ENCODE measurements at regions not wholly inside any gene's neighbourhood (a gene's known extent, or its start where the extent isn't known, plus 50 kb on each side); places are given as distances from the start of the nearest gene placed in this dataset.

DNA sequence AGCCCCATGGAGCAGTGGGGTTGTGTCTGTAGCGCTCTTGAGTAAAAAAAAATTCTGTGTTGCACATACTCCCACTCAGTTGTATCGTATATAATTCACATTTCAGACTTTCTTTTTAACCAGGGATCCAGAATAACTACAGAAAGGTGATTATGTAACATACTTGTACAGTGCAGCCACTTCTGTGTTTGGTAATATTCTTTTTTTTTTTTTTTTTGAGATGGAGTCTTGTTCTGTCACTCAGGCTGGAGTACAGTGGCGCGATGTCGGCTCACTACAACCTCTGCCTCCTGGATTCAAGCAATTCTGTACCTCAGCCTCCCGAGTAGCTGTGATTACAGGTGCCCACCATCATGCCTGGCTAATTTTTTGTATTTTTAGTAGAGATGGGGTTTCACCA, 82.4 kb upstream of the MACF1 start:
- Histone ChIP-seq H3K27me3 (replicated peaks; ENCODE audit: control insufficient read depth, insufficient read depth, low read length, poor library complexity, severe bottlenecking) (no peaks in the 10 kb centered on the region), H3K9me3 (ENCODE audit: control insufficient read depth, low read length) (no peaks in the 10 kb centered on the region), H3K4me3 (ENCODE audit: insufficient read depth, low read depth, low read length, poor library complexity, severe bottlenecking) (no peak overlapping the region), H3K4me1 (ENCODE audit: control insufficient read depth, insufficient read depth, low read length, poor library complexity, severe bottlenecking) (no peaks in the 10 kb centered on the region), H3K27ac (ENCODE audit: insufficient read depth, low read length, poor library complexity, severe bottlenecking) (no peak overlapping the region), H3K36me3 (ENCODE audit: control insufficient read depth, insufficient read depth, low read length) (no peaks in the 10 kb centered on the region)
- no peak for DNase-seq

DNA sequence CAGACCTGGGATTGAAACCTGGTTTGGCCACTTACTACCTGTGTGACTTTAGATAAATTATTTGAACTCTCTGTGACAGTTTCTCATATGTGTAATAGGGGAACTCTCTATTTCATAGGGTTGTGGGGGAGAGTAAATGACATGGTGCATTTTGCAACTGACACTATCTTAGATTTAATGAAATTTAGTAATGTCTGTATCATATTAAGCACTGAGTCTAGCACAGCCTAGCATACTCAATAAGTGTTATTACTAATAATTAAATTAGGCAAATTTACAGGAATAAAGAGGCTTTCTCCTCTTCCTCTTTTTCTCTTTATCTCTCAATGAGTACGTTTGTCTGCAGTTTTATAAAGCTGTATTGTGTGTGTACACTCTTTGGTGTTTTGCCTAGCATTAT, 80.2 kb upstream of the MACF1 start:
- Histone ChIP-seq H3K27me3 (replicated peaks; ENCODE audit: control insufficient read depth, insufficient read depth, low read length, poor library complexity, severe bottlenecking) (no peaks in the 10 kb centered on the region), H3K9me3 (ENCODE audit: control insufficient read depth, low read length) (no peaks in the 10 kb centered on the region), H3K27ac (ENCODE audit: insufficient read depth, low read length, poor library complexity, severe bottlenecking) (no peak overlapping the region), H3K4me3 (ENCODE audit: insufficient read depth, low read depth, low read length, poor library complexity, severe bottlenecking) (no peak overlapping the region), H3K4me1 (ENCODE audit: control insufficient read depth, insufficient read depth, low read length, poor library complexity, severe bottlenecking) (no peaks in the 10 kb centered on the region), H3K36me3 (ENCODE audit: control insufficient read depth, insufficient read depth, low read length) (no peaks in the 10 kb centered on the region)
- DNase-seq, result no peak

DNA sequence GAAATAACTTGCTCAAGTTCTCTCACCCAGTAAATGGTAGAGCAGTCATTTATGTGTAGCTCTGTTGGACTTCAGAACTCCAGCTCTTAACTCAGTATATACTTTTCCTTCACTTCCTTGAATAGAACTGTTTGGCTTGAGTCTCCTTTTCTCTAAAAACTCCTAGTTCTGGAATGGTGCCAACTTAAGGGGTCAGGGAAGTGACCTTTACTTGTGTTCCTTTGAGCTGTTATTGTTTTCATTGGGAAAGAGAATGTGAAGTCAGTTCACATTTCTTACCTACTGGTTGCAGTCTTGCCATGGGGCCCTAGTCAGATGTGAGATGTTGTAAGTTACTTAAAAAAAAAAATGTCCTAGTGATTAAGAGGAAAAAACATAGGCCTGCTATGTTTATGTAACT, 77.0 kb upstream of the MACF1 start:
- Histone ChIP-seq H3K4me3 (ENCODE audit: insufficient read depth, low read depth, low read length, poor library complexity, severe bottlenecking) (no peak overlapping the region), H3K27me3 (replicated peaks; ENCODE audit: control insufficient read depth, insufficient read depth, low read length, poor library complexity, severe bottlenecking) (no peaks in the 10 kb centered on the region), H3K27ac (ENCODE audit: insufficient read depth, low read length, poor library complexity, severe bottlenecking) (no peak overlapping the region), H3K36me3 (ENCODE audit: control insufficient read depth, insufficient read depth, low read length) (no peaks in the 10 kb centered on the region), H3K9me3 (ENCODE audit: control insufficient read depth, low read length) (no peaks in the 10 kb centered on the region), H3K4me1 (ENCODE audit: control insufficient read depth, insufficient read depth, low read length, poor library complexity, severe bottlenecking) (no peaks in the 10 kb centered on the region)
- no peak for DNase-seq

DNA sequence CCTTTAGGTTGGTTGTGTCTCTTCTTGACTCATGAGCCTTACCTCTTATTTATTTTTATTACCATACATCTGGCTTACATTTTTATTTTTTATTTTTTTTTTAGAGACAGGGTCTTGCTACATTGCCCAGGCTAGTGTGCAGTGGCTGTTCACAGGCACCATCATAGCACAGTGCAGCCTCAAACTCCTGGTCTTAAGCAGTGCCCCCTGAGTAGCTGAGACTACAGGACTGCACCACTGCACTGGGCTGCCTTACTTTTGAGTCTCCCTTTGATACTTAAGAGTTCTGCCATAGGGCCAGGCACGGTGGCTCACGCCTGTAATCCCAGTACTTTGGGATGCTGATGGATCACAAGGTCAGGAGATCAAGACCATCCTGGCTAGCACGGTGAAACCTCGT, 76.4 kb upstream of the MACF1 start:
- Histone ChIP-seq H3K27me3 (replicated peaks; ENCODE audit: control insufficient read depth, insufficient read depth, low read length, poor library complexity, severe bottlenecking) (no peaks in the 10 kb centered on the region), H3K9me3 (ENCODE audit: control insufficient read depth, low read length) (no peaks in the 10 kb centered on the region), H3K4me1 (ENCODE audit: control insufficient read depth, insufficient read depth, low read length, poor library complexity, severe bottlenecking) (no peaks in the 10 kb centered on the region), H3K4me3 (ENCODE audit: insufficient read depth, low read depth, low read length, poor library complexity, severe bottlenecking) (no peak overlapping the region), H3K36me3 (ENCODE audit: control insufficient read depth, insufficient read depth, low read length) (no peaks in the 10 kb centered on the region), H3K27ac (ENCODE audit: insufficient read depth, low read length, poor library complexity, severe bottlenecking) (no peak overlapping the region)
- DNase-seq, result no peak

DNA sequence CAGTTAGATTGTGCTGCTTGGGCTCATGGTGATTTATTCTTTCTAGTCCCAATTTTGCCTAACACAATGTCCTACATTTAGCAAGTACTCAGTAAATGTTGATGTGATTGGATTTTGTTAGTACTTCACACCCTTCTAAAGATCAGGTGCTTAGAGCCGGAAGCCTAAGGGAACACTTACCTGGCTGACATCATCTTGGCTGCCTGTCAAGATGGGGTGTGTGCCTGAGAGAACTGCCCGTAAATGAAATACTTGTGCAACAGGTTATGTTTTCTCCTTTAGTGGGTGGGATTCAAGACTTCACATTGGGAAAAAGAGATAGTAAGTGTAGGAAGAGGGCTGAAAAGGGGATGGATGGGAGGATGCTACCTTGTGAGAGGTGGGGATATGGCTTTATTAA, 75.5 kb upstream of the MACF1 start:
- Histone ChIP-seq H3K27me3 (replicated peaks; ENCODE audit: control insufficient read depth, insufficient read depth, low read length, poor library complexity, severe bottlenecking) (no peaks in the 10 kb centered on the region), H3K4me1 (ENCODE audit: control insufficient read depth, insufficient read depth, low read length, poor library complexity, severe bottlenecking) (no peaks in the 10 kb centered on the region), H3K36me3 (ENCODE audit: control insufficient read depth, insufficient read depth, low read length) (no peaks in the 10 kb centered on the region), H3K9me3 (ENCODE audit: control insufficient read depth, low read length) (no peaks in the 10 kb centered on the region), H3K27ac (ENCODE audit: insufficient read depth, low read length, poor library complexity, severe bottlenecking) (no peak overlapping the region), H3K4me3 (ENCODE audit: insufficient read depth, low read depth, low read length, poor library complexity, severe bottlenecking) (no peak overlapping the region)
- DNase-seq, result no peak

DNA sequence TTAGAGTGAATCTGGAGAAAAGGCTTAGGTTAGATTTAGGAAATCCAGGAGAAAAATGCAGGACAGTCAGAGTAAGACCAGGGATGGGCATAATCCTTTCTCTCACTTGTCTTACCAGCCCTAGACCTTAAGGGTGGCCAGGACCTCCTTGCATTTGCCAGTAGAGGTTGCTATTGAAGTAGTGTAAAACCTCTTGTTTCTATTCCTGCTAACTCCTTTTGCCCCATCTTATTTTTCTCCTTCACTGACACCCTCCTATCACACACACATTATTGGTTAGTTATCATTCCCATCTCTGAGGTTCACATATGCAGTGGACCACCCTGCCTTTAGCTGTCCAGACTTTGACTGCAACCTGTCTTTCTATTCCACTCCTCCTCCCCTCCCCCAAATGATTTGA, 75.0 kb upstream of the MACF1 start:
- DNase-seq, result no peak
- no peaks in the 10 kb centered on the region for H3K36me3 ChIP-seq (ENCODE audit: control insufficient read depth, insufficient read depth, low read length)
- no peak overlapping the region for H3K27ac ChIP-seq (ENCODE audit: insufficient read depth, low read length, poor library complexity, severe bottlenecking)
- H3K27me3 ChIP-seq (replicated peaks; ENCODE audit: control insufficient read depth, insufficient read depth, low read length, poor library complexity, severe bottlenecking), result no peaks in the 10 kb centered on the region
- no peaks in the 10 kb centered on the region for H3K4me1 ChIP-seq (ENCODE audit: control insufficient read depth, insufficient read depth, low read length, poor library complexity, severe bottlenecking)
- H3K9me3 ChIP-seq (ENCODE audit: control insufficient read depth, low read length), result no peaks in the 10 kb centered on the region
- no peak overlapping the region for H3K4me3 ChIP-seq (ENCODE audit: insufficient read depth, low read depth, low read length, poor library complexity, severe bottlenecking)

DNA sequence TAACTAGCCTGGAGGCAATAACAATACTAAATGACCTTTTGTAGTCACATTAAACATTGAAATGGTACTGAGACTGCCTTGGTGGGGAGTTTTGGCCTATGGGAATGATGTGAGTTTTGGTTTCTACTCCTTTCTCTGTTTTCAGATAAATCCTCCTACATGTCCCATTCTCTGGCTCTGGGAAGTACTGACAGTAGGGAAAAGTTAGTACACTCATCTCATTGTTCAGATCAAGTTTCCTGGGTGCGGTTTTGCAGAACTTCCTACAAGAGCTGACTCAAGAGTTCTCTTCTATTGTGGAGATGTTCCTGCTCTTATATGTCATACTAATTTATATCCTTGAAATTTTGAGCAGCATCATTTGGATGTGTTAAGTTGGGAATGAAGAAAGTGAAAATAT, 74.2 kb upstream of the MACF1 start:
- Histone ChIP-seq H3K27ac (ENCODE audit: insufficient read depth, low read length, poor library complexity, severe bottlenecking) (no peak overlapping the region), H3K4me3 (ENCODE audit: insufficient read depth, low read depth, low read length, poor library complexity, severe bottlenecking) (no peak overlapping the region), H3K4me1 (ENCODE audit: control insufficient read depth, insufficient read depth, low read length, poor library complexity, severe bottlenecking) (no peaks in the 10 kb centered on the region), H3K27me3 (replicated peaks; ENCODE audit: control insufficient read depth, insufficient read depth, low read length, poor library complexity, severe bottlenecking) (no peaks in the 10 kb centered on the region), H3K36me3 (ENCODE audit: control insufficient read depth, insufficient read depth, low read length) (no peaks in the 10 kb centered on the region), H3K9me3 (ENCODE audit: control insufficient read depth, low read length) (no peaks in the 10 kb centered on the region)
- DNase-seq, result no peak

DNA sequence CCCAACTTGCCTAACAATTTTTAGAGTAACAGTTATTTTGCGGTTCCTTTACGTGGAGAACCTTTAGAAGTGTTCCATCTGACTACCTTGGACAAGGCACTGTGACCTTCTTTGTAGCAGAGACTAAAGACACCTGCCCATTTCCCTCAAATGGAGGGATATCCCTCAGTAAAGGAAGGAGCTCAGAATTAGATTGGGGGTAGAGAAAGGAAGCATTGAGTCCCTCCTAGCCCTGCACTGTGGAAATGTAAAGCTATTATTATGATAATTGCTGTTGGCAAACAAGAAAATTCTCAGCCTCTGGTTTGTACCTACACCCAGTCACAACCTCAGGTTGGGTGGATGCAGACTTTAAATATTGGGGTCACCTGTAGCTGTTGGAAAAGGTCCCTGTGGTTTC, 72.6 kb upstream of the MACF1 start:
- no peaks in the 10 kb centered on the region for H3K36me3 ChIP-seq (ENCODE audit: control insufficient read depth, insufficient read depth, low read length)
- no peak overlapping the region for H3K27ac ChIP-seq (ENCODE audit: insufficient read depth, low read length, poor library complexity, severe bottlenecking)
- H3K4me3 ChIP-seq (ENCODE audit: insufficient read depth, low read depth, low read length, poor library complexity, severe bottlenecking), result no peak overlapping the region
- DNase-seq, result no peak
- no peaks in the 10 kb centered on the region for H3K9me3 ChIP-seq (ENCODE audit: control insufficient read depth, low read length)
- no peaks in the 10 kb centered on the region for H3K27me3 ChIP-seq (replicated peaks; ENCODE audit: control insufficient read depth, insufficient read depth, low read length, poor library complexity, severe bottlenecking)
- H3K4me1 ChIP-seq (ENCODE audit: control insufficient read depth, insufficient read depth, low read length, poor library complexity, severe bottlenecking), result no peaks in the 10 kb centered on the region

DNA sequence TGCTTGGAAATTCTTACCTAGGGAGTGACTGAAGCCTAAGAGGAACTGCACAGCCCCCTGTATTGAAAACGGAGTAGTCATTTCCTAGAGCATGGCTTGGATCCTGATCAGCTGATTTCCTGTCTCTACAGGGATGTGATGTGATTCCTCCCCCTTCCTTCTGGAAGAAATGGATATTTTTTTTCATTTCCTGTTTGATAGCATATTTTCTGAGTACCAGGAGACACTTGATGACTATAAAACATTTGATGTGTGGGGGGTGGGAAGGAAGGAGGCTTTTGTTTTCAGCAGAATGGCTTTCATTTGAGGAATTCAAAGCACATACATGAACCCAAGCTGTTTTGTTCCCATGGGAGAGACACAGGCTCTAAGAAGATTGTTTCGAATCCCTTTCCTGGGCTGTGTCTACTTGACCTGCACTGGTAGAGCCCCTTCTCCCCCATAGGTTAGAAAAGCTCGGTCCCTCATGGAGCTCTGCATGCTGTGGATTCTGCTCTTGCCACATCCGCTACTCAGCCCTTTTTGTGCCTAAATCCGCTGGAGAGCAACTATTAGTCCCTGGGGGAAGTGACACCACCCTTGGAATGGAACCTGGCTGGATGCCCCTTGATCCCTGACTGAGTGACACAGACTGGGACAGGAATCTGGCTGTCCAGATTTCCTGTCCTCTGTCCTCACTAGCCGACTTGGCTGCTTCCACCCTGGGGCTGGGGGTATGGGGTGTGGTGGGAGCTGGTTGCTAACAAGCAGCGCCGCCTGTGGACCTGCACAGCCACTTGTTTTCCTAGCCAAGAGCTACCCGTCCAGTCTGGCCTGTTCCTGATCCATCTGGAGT, 71.8 kb upstream of the MACF1 start:
- H3K4me1 ChIP-seq (ENCODE audit: control insufficient read depth, insufficient read depth, low read length, poor library complexity, severe bottlenecking), result no peaks in the 10 kb centered on the region
- no peak for DNase-seq
- H3K4me3 ChIP-seq (ENCODE audit: insufficient read depth, low read depth, low read length, poor library complexity, severe bottlenecking), result no peak overlapping the region
- no peaks in the 10 kb centered on the region for H3K27me3 ChIP-seq (replicated peaks; ENCODE audit: control insufficient read depth, insufficient read depth, low read length, poor library complexity, severe bottlenecking)
- H3K36me3 ChIP-seq (ENCODE audit: control insufficient read depth, insufficient read depth, low read length), result no peaks in the 10 kb centered on the region
- H3K27ac ChIP-seq (ENCODE audit: insufficient read depth, low read length, poor library complexity, severe bottlenecking), result no peak overlapping the region
- H3K9me3 ChIP-seq (ENCODE audit: control insufficient read depth, low read length), result no peaks in the 10 kb centered on the region

DNA sequence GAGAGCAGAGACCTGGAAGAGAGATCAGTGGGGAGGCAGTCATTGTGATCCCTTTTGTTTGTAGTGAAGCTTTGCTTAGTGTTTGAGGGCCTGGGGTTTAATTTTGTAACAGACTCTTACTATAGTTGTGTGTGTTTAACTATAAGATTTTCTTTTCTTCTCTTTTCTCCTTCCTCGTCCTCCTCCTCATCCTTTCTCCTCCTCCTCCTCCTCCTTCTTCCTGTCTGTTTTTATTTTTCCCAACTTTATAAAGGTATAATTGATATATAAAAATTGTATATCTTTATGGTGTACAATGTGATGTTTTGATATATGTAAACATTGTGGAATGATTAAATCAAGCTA, 71.2 kb upstream of the MACF1 start:
- H3K27me3 ChIP-seq (replicated peaks; ENCODE audit: control insufficient read depth, insufficient read depth, low read length, poor library complexity, severe bottlenecking), result no peaks in the 10 kb centered on the region
- DNase-seq, result no peak
- no peaks in the 10 kb centered on the region for H3K4me1 ChIP-seq (ENCODE audit: control insufficient read depth, insufficient read depth, low read length, poor library complexity, severe bottlenecking)
- H3K36me3 ChIP-seq (ENCODE audit: control insufficient read depth, insufficient read depth, low read length), result no peaks in the 10 kb centered on the region
- no peak overlapping the region for H3K27ac ChIP-seq (ENCODE audit: insufficient read depth, low read length, poor library complexity, severe bottlenecking)
- no peaks in the 10 kb centered on the region for H3K9me3 ChIP-seq (ENCODE audit: control insufficient read depth, low read length)
- no peak overlapping the region for H3K4me3 ChIP-seq (ENCODE audit: insufficient read depth, low read depth, low read length, poor library complexity, severe bottlenecking)
